Sciatic nerve (tissue), 2 donors: ENCODE measurements at regions not wholly inside any gene's neighbourhood (a gene's known extent, or its start where the extent isn't known, plus 50 kb on each side); places are given as distances from the start of the nearest gene placed in this dataset.
A peak's percentile ranks its signal among the peaks of the same experiment; 100 is the strongest.

Source experiments
- ATAC-seq: fragments of 200-7000 bp; cut with Tn5 transposase; one replicate; pipeline ENCODE4 v1.9.1; 2020; ENCODE audit warnings: mild to moderate bottlenecking, moderate library complexity
- DNase-seq: peaks from one replicate; pipeline ENCODE4 v3.0.0-alpha.2; 2020; ENCODE audit warnings: low spot score
- intact Hi-C: fragments of 100-400 bp; cut with DNase I; formaldehyde crosslinking; loops from one replicate; pipeline ENCODE4 v1.14.2; 2022
- donor health status: DM: no; HTN: no; CAD: no.
- donor health status: DM: no; HTN: no; CAD: no.

DNA sequence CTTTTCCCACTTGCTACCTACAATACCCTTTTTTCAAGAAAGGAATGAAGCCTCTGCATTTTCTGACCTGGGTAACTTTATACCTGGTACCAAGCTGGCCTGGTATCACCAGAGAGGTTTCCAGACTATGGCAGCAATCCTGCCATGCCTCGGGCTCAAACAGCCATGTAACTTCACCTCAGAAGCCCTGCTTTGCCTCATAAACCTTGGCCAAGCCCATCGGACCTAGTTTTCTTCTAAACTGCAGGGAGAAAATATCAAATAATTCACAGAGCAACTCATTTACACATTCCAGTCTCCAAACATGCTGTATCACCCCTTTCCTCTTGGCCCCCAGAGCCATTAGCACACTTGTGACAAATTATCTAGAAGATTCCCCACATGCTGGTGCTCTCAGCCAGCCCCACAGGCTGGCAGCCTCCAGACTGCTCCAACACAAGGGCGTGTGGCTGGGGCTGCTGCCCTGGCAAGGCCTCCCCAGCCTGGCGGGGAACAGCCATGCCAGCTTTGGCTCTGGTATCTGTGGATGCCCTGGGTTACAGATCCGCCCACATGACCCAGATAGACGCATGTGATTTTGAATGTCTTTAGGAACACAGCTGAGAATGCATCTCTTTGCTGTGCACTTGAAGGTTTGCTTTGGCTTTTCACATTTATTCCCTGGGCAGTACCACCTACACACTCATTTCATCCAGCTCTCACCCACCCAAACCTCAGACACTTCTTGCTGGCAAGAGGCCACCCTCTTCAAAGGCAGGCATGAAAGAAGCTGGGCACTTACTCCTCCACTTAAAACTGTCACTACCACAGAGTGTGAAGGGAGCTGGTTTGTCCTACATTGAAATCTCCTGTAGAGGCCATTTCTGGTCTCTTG lies 70.0 kb upstream of the BCAR3 start:
- no peak for DNase-seq
- intact Hi-C loops: no loop called here
- peak; percentile 45 for ATAC-seq

DNA sequence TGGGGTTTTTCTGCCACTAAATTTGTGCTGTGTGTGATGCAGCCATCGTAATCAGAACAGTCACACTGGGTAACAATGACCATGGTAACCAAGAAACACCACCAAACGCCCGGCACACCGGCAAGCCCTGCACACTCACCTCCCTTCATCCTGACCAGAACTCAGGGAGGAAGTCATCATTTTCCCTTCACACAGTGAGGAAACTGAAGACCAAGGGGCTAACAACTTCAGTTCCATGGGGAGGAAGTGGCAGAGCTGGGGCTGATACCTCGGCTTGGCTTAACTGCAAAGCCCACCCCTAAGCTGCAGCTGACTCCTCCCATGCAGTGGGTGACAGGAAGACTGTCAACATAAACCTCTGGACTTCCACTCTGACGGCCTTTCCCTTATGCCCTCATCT lies 69.3 kb upstream of the BCAR3 start:
- intact Hi-C loops: no loop called here
- DNase-seq (no peak), ATAC-seq (no peak)

DNA sequence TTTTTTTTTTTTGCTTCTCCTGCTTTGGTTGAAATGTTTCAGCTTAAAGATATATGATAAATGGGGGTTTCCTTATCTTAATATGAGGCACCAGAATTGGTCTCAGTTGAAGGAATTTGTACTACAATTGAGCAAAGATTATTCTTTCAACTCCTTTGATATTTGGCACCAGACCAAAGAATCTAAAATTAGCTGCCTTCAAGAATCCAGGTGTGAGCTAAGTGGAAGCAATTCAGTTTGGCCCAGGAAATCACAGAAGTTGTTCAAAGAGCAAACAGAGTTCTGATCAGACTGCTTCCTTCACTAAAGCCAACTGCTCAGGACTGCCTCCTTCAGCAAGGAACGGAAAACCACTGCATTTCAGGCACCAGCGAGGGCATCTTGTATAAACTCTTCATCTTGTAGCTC lies 68.3 kb upstream of the BCAR3 start:
- intact Hi-C loops: no loop called here
- no peak for ATAC-seq
- DNase-seq: no peak

DNA sequence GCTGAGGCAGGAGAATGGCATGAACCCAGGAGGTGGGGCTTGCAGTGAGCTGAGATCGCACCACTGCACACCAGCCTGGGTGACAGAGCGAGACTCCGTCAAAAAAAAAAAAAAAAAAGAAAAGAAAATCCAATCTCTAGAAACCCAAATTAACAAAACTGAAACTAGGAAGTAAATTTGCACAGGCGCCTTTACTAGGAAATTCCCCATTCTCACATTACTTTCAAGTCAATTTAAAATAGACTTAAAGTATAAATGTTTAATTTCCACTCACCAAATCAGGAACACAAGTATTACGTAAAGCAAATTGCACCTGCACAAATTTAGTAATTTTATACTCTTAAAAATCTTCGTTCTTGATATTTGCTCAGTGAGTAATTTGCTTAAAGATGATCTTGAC lies 67.8 kb upstream of the BCAR3 start:
- no peak for ATAC-seq
- intact Hi-C loops: no loop called here
- no peak for DNase-seq

DNA sequence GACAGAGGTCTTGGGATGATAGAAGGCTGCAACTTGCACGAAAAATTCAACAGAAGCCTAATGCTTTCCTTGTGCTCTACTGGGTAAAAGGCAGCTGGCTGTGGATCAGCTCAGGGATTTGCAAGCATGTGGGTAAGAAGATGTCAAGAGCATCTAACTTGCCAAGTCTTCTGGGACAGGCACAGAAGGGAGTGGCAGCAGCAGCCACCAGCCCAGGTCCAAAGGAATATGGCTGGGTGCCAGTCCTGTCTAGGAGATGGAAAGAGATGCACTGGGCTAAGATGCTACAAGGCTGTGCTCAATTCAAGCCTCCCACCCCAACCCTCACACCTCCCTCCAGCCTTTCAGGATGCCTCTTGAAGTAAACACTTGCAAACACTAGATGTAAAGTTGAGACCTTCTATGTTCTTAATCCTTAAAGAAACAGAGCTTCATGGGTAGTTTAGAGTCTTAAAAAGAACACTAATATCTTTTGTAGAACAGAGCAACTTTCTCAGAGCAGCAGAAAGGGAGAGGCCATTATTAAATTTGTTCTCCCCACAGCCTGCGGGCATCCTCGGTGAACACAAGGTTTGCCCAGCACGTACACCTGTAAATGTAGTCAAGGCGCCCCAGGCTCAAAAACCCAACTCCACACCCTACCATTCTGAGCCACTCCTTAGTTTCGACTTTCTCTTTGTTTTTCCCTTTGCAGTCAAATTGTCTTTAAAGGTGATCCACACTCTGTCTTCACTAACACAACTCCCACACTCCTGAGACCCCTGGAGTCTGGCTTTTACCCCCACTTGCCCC lies 64.6 kb upstream of the BCAR3 start:
- no peak for ATAC-seq
- no peak for DNase-seq
- intact Hi-C loops: no loop called here

DNA sequence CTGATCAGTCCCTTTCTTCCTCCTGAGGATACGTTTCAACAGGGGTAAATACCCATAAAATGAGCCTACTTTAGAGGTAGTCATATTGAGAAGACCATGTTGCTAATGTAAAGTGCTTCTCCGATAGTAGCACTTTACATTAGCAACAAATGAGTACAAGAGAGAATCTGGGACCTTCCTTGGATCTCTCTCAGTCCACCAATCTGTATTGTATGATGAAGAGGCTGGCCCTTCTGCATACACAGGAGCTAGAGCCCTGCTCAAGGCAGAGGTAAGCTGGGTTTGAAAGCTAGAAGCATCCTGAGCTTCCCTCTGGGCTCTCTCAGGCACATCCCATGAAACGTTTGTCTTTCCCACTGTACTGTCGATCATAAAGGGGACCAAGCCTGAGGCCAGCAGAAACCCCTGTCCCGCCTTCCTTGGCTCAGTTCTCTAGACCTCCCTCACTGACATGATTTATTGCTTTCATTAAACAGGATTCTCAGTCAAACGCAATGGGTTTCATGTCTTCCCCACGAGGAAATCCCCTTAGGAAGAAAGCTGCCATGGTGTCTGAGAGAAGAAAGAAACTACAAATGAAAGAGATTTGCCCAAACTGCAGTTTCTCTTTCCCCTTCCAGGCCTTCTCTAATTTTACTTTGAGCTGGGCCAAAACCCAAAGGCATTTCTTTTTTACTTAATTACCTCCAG lies 62.8 kb upstream of the BCAR3 start:
- ATAC-seq: no peak
- intact Hi-C loops: no loop called here
- no peak for DNase-seq

DNA sequence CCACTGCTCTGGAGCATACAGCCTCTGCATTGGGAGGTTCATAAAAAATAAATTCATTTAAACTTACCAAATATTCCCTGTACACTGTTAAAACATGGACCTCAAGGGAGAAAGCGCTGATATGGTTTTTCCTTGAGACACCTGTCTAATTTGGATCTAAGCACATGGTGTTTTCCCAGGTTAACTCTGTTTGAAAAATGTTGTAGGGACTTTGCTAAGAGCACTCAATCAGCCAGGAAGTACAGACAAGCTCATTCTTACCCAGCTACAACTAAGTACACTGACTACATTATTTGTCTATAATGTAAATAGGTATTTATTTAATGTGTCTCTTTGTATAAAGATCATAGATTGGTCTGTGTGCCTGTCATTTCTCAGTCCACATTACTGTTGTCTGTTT lies 61.8 kb upstream of the BCAR3 start:
- no peak for DNase-seq
- intact Hi-C loops: no loop called here
- ATAC-seq: no peak

DNA sequence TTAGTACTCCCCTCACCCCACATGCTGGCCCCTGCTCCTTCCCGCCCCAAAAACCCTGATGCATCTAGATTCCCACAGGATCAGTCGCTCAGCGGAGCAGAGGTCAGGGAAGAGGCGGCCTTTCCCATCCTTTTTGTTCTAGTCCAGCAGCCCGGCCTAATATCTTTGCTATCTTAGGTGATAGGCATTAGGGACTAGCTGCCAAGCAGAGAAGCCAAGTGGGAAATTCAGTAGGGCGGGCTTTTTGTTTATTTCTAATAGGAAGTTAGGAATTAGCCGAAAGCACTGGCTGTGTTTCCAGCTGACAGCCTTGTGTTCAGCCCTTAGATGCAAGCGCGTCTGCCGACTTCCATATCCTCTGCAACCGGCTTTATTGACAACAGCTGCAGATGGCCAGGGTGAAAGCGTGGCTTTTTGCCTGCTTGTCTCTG lies 59.0 kb upstream of the BCAR3 start:
- DNase-seq (no peak), ATAC-seq (peak; percentile 66)
- intact Hi-C loops: no loop called here

DNA sequence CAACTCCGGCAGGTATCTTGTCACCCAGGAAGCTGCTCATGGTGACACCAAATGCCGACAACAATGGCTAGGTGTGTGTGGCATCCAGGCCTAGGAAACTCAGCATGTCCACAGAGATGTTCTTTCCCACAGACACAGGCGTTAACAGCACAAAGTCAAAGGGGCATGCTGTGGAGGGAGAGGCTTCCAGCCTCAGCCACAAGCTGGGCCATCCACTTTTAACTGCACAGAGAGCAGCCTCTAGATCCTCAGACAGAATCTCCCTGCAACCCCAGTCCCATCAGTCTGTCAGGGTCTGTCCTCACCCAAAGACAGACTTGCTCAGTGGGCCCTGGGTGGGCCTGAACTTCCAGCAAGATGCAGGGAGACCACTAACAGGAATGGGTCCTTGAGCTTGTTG lies 58.5 kb upstream of the BCAR3 start:
- intact Hi-C loops: no loop called here
- DNase-seq: no peak
- ATAC-seq: peak; percentile 36

DNA sequence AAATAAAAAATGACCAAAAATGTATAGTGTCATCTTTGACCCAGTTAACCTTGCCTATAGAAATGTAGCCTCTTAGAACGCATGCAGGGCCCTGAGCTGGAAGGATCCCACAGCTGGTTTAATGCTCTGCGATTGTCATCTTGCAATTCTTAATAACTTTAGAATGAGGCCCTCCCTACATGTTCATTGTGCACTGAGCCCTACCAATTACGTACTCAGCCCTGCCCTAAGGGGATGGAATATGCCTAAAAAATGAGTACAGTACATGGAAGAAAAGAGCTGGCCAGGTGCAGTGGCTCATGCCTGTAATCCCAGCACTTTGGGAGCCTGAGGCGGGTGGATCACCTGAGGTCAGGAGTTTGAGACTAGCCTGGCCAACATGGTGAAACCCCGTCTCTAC lies 57.8 kb upstream of the BCAR3 start:
- intact Hi-C loops: no loop called here
- ATAC-seq (peak; percentile 41), DNase-seq (no peak)

DNA sequence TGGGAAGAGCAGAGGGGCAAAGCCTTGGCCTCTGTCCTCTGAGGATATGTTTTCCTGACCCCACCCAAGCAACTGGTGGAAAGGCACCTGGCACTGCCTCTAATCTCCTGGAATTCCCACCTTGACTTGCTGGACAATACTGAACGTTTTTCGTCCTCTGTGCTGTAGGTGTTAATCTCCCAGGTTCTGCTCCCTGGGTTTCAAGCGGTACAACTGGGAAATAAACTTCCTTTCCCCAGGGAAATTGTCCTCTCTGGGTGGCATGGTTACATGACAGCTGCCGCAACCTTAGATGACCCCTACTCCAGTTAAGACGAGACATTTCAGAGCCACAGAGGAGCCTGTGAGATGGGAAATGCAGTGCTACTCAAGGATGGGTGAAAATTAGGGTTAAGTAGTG lies 57.3 kb upstream of the BCAR3 start:
- no peak for DNase-seq
- ATAC-seq: no peak
- intact Hi-C loops: no loop called here

DNA sequence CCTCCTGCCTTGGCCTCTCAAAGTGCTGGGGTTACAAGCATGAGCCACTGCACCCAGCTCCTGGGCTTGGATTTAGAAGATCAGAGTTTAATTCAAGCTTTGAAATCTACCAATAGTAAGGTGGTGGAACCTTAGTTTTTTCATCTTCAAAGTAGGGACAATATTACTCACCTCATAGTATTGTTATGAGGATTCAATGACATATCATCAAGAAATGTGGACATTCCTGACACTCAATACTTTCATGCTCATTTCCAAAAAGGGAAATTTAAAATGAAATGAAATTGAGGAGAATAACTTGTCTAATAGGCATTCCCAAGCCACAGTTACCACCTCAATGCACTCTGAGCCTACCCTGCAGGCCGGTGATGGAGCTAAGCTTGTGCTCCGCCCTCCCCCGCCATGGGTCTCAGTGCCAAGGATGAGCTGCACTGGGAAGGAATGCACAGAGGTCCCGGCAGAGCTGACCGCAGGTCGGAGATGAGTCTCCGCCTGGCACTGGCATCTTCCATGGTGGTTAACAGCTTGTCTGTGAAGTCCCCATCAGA lies 56.5 kb upstream of the BCAR3 start:
- no peak for DNase-seq
- ATAC-seq: peak; percentile 79
- intact Hi-C loops: no loop called here

DNA sequence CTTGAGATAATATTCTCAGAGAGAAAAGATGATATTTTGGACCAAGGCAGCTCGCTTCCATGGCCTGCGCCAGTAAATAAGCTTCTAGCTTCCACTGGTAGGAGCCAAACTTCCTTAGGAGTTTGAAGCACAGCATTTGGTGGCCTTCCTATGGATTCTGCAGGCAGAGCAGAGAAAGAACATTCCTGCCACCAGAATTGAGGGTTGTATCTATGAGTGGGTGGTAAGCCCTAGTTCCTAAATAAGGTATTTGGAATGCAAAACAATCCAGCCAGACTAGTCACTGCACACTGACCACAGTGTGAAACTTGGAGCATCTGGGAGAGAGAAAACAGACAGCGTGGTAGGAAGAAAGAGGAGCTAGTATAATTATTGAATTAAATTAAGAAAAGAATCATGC lies 54.1 kb upstream of the BCAR3 start:
- no peak for DNase-seq
- ATAC-seq: no peak
- intact Hi-C loops: no loop called here

DNA sequence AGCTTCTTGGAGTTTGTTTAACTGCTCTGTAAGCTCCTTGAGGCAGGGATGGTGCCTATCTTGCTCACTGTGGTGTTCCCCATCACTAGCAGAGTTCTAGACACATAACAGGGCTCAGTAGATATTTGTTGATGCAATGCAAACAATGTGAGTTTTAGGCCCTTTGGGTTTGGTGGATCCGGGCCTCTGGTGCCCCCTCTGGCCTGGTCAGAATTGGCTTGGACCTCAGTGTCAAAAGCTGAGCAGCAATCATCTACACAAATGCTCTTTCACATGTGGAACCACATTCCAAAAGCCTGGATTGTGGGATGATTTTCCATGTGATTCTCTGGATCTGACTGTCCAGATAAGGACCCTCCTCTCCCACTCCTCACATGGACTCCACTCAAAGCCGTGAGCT lies 53.4 kb upstream of the BCAR3 start:
- ATAC-seq (no peak), DNase-seq (no peak)
- intact Hi-C loops: no loop called here

DNA sequence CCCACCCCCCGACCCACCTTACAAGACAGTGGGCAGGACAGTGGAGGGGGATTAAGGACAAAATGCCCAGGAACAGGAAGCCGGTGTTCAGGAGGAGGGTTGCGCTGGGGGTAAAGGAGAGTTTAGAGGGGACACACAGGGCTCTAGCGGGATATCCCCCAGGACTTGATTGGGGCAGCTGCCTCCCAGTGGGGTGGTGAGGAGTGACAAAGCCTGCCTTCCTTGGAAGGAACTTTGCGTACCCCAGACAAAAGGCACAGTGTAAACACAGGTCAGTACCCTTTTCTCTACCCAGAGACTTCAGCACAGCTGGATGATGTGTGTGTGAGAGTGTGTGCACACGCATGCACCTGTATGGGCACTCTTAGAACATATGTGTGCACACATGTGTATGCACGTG lies 51.7 kb upstream of the BCAR3 start:
- ATAC-seq: no peak
- intact Hi-C loops: no loop called here
- no peak for DNase-seq

DNA sequence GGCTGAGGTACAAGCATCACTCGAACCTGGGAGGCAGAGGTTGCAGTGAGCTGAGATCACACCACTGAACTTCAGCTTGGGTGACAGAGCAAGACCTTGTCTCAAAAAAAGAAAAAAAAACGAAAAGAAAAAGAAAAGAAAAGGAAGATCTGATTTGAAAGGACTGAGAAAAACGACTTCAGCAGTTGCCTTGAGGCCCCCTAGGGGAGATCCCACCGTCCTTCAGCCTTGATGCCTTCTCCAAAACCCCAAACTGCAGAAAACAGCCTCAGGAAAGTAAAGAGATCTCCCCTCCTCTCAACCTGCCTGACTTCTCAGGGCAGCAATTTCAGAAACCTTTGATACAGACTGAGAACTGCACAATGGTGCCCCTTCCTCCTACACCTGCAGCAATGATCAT lies 50.9 kb upstream of the BCAR3 start:
- DNase-seq (no peak), ATAC-seq (no peak)

More for the DNA sequence above, 50.9 kb upstream of the BCAR3 start:
- intact Hi-C loops: no loop called here
